OCI-LY7 (cell line): ENCODE measurements at regions not wholly inside any gene's neighbourhood (a gene's known extent, or its start where the extent isn't known, plus 50 kb on each side); places are given as distances from the start of the nearest gene placed in this dataset.

Experiments used
- BruUV-seq: library from RNA; stranded (reverse); fragments of 400-500 nt; replicated peaks from 2 replicates; lab custom pipeline; 2021; lab: Mats Ljungman, UMichigan
- CTCF ChIA-PET: fragments of 300-600 bp; sonication (Branson Sonifier 250); formaldehyde crosslinking; loops from one replicate; lab custom pipeline; 2022; ENCODE audit warnings: antibody characterized with exemption; ENCODE audit not compliant: unreplicated experiment; lab: Charles Lee
- POLR2A ChIA-PET: fragments of 300-600 bp; sonication (Branson Sonifier 250); formaldehyde crosslinking; loops from one replicate; lab custom pipeline; 2022; ENCODE audit warnings: antibody characterized with exemption; lab: Charles Lee
- DNase-seq: peaks from one replicate; pipeline ENCODE4 v3.0.0-alpha.2; 2015; ENCODE audit warnings: low spot score
- H2AFZ ChIP-seq: fragments of 200-600 bp; sonication (generic), shearing (Covaris generic); 2 replicates; pipeline ENCODE4 v1.6.1; 2014; ENCODE audit warnings: mild to moderate bottlenecking, antibody characterized with exemption, low read length, moderate library complexity
- H3K27ac ChIP-seq: fragments of 200-600 bp; sonication (generic); 2 replicates; pipeline ENCODE4 v1.5.1; 2014; ENCODE audit warnings: mixed run types, low read depth, mild to moderate bottlenecking, moderate library complexity, low read length, inconsistent platforms; ENCODE audit not compliant: poor library complexity, severe bottlenecking
- H3K36me3 ChIP-seq: fragments of 200-600 bp; sonication (generic); 2 replicates; pipeline ENCODE4 v1.6.1; 2014; ENCODE audit warnings: mild to moderate bottlenecking, antibody characterized with exemption, low read length, moderate library complexity, mixed read lengths; ENCODE audit not compliant: insufficient read depth
- H3K4me1 ChIP-seq: fragments of 200-600 bp; sonication (generic); 2 replicates; pipeline ENCODE4 v1.5.1; 2014; ENCODE audit warnings: mild to moderate bottlenecking, low read length; ENCODE audit not compliant: insufficient read depth, poor library complexity, severe bottlenecking
- H3K4me2 ChIP-seq: fragments of 200-600 bp; sonication (generic); 2 replicates; pipeline ENCODE4 v1.6.1; 2014; ENCODE audit warnings: mild to moderate bottlenecking, low read length
- H3K4me3 ChIP-seq: fragments of 200-600 bp; sonication (generic); 2 replicates; pipeline ENCODE4 v1.5.1; 2014; ENCODE audit warnings: mild to moderate bottlenecking, low read depth, low read length; ENCODE audit not compliant: poor library complexity, severe bottlenecking
- H3K79me2 ChIP-seq: fragments of 200-600 bp; sonication (generic); 2 replicates; pipeline ENCODE4 v1.6.1; 2016; ENCODE audit warnings: low read depth, mild to moderate bottlenecking, low read length, moderate library complexity, mixed read lengths; ENCODE audit not compliant: insufficient read depth
- H3K9me2 ChIP-seq: fragments of 200-600 bp; sonication (generic); 2 replicates; pipeline ENCODE4 v1.6.1; 2016; ENCODE audit warnings: mild to moderate bottlenecking, low read length, mixed read lengths; ENCODE audit not compliant: insufficient read depth
- H3K9me3 ChIP-seq: fragments of 200-600 bp; sonication (generic); 2 replicates; pipeline ENCODE4 v1.6.1; 2014; ENCODE audit warnings: mild to moderate bottlenecking, mixed run types, low read length, mixed read lengths
- H4K20me1 ChIP-seq: fragments of 200-600 bp; sonication (generic); 2 replicates; pipeline ENCODE4 v1.6.1; 2014; ENCODE audit warnings: mild to moderate bottlenecking, antibody characterized with exemption, low read length, moderate library complexity, mixed read lengths; ENCODE audit not compliant: insufficient read depth
- CTCF ChIP-seq: fragments of 200-600 bp; sonication (generic); conservative IDR thresholded peaks from 2 replicates; pipeline ENCODE4 v1.5.1; 2014; ENCODE audit warnings: mild to moderate bottlenecking, antibody characterized with exemption, low read length, moderate library complexity, mixed read lengths
- EZH2phosphoT487 ChIP-seq: fragments of 200-600 bp; sonication (generic); IDR thresholded peaks from 2 replicates; pipeline ENCODE4 v1.6.1; 2018; ENCODE audit warnings: low read depth, borderline replicate concordance, mild to moderate bottlenecking, mixed run types, antibody characterized with exemption, low read length, moderate library complexity, mixed read lengths
- intact Hi-C: fragments of 100-400 bp; cut with micrococcal nuclease; formaldehyde crosslinking; loops from one replicate; pipeline ENCODE4 v1.10.0; 2022; ENCODE audit not compliant: unreplicated experiment

DNA sequence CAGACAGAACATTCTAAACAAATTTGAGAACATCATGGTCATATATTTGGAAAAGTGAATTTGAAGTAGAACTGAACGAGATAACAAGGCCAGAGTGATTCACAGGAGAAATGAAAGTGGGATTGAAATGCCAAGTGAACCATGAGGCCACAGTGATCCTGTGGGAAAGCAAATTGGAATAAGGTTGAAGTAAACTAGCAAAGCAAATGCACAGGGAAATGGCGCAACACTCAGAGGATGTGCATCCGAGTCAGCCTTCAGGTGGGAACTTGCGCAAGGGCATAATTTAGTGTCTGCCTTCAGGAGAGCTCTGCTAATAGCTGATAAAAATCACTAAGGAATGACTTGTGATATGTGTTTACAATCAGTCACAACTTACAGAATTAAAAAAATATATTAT, 696.6 kb downstream of the LIG4 start:
- Histone ChIP-seq H3K9me3 (no peaks in the 10 kb centered on the region), H3K36me3 (no peaks in the 10 kb centered on the region), H3K9me2 (no peaks in the 10 kb centered on the region), H3K4me3 (no peak overlapping the region), H3K4me1 (no peaks in the 10 kb centered on the region), H3K27ac (no peak overlapping the region), H4K20me1 (no peaks in the 10 kb centered on the region), H2AFZ (no peak overlapping the region), H3K79me2 (no peaks in the 10 kb centered on the region), H3K4me2 (no peak overlapping the region)
- CTCF ChIA-PET, result no interaction called here
- intact Hi-C loops, result no loop called here
- DNase-seq, result no peak
- POLR2A ChIA-PET, result no interaction called here
- BruUV-seq, result no TSS peak
- TF ChIP-seq EZH2phosphoT487 (no peak), CTCF (no peak)

- Histone ChIP-seq H3K36me3 (no peaks in the 10 kb centered on the region), H3K9me2 (no peaks in the 10 kb centered on the region), H3K27ac (no peak overlapping the region), H3K4me1 (no peaks in the 10 kb centered on the region), H3K4me3 (no peak overlapping the region), H4K20me1 (no peaks in the 10 kb centered on the region), H3K4me2 (no peak overlapping the region), H3K9me3 (no peaks in the 10 kb centered on the region), H2AFZ (no peak overlapping the region), H3K79me2 (no peaks in the 10 kb centered on the region)
- intact Hi-C loops, result no loop called here
- ChIA-PET CTCF (no interaction called here), POLR2A (interaction anchor here (0.8 kb wide), 1 partner anchor 12 kb away, joined by 3 read pairs; no protein-coding TSS in a partner anchor)
- no peak for TF ChIP-seq CTCF
- TF ChIP-seq EZH2phosphoT487, result no peak
- BruUV-seq, result no TSS peak
- DNase-seq, result no peak
Measured at GRCh38 chr13:107518292-107518691, 697.0 kb downstream of the LIG4 start.

DNA sequence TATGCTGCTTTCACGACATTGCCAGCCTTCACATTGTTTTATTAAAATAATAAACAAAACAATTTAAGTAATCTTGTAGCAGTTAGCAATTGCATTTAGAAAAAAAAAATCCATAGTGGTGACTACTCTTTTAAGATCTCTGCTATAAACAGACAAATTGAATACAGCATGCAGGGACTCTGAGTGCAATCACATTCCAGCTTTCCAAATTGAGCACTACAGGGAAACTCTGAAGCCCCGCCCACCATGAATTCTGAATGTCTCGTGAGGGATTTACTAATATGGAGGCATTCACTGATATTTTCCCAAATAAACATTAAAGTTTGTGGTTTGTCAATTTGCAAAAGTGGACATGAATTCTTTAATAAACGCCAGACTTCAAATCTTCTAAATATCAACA, 698.8 kb downstream of the LIG4 start:
- Histone ChIP-seq H3K4me2 (no peak overlapping the region), H3K9me2 (no peaks in the 10 kb centered on the region), H3K79me2 (no peaks in the 10 kb centered on the region), H4K20me1 (no peaks in the 10 kb centered on the region), H3K4me1 (no peaks in the 10 kb centered on the region), H3K27ac (no peak overlapping the region), H3K36me3 (no peaks in the 10 kb centered on the region), H3K4me3 (no peak overlapping the region), H2AFZ (no peak overlapping the region), H3K9me3 (no peaks in the 10 kb centered on the region)
- no peak for DNase-seq
- POLR2A ChIA-PET, result no interaction called here
- no TSS peak for BruUV-seq
- TF ChIP-seq EZH2phosphoT487 (no peak), CTCF (no peak)
- CTCF ChIA-PET, result no interaction called here
- intact Hi-C loops, result no loop called here
